GM12878 (cell line): ENCODE measurements at regions not wholly inside any gene's neighbourhood (a gene's known extent, or its start where the extent isn't known, plus 50 kb on each side); places are given as distances from the start of the nearest gene placed in this dataset.

Experiments
- ATAC-seq: fragments of 200-7000 bp; cut with Tn5 transposase; 3 replicates; pipeline ENCODE4 v1.9.1; 2020; ENCODE audit warnings: mild to moderate bottlenecking, moderate library complexity
- BruUV-seq: library from RNA; stranded (reverse); fragments of 400-500 nt; replicated peaks from 2 replicates; lab custom pipeline; 2021; lab: Mats Ljungman, UMichigan
- CTCF ChIA-PET: fragments of 300-600 bp; sonication (Branson Sonifier 250); formaldehyde crosslinking; extraction: SDS; loops from one replicate; lab custom pipeline; 2021; ENCODE audit warnings: inconsistent platforms; lab: Yijun Ruan, JAX
- POLR2A ChIA-PET: fragments of 350-600 bp; formaldehyde crosslinking; extraction: SDS; loops from one replicate; lab custom pipeline; 2021; ENCODE audit warnings: inconsistent platforms; lab: Charles Lee
- RAD21 ChIA-PET: fragments of 300-600 bp; sonication (Branson Sonifier 250); formaldehyde crosslinking; loops from one replicate; lab custom pipeline; 2023; ENCODE audit warnings: antibody characterized with exemption; ENCODE audit not compliant: unreplicated experiment; lab: Charles Lee
- SMC1A ChIA-PET: fragments of 300-600 bp; sonication (Branson Sonifier 250); formaldehyde crosslinking; loops from one replicate; lab custom pipeline; 2023; ENCODE audit not compliant: unreplicated experiment, uncharacterized antibody; lab: Charles Lee
- DNase-seq: peaks from one replicate; pipeline ENCODE4 v3.0.0-alpha.2; 2011; ENCODE audit warnings: low read depth, low spot score
- FAIRE-seq: peaks from 3 replicates; lab custom pipeline; 2011; peaks lifted over from hg19 to GRCh38; lab: Jason Lieb, UNC
- H2AFZ ChIP-seq: 2 replicates; pipeline ENCODE4 v1.6.0; 2011; ENCODE audit warnings: low read depth, low read length, control low read depth; ENCODE audit not compliant: control insufficient read depth
- H3K27ac ChIP-seq: 2 replicates; pipeline ENCODE4 v1.5.1; 2011; ENCODE audit warnings: control low read depth; ENCODE audit not compliant: control insufficient read depth, insufficient read depth
- H3K27me3 ChIP-seq, 2 experiments: replicated peaks in 1 of 2; 2 replicates each; pipeline versions ENCODE4 v1.6.0 to v1.6.1; 2011; ENCODE audit warnings: low read length in 1 of 2; ENCODE audit not compliant: control insufficient read depth in 2 of 2, insufficient read depth in 2 of 2
- H3K36me3 ChIP-seq, 2 experiments: 2 replicates each; pipeline ENCODE4 v1.5.1; 2011; ENCODE audit warnings: low read length in 1 of 2; ENCODE audit not compliant: control insufficient read depth in 2 of 2, insufficient read depth in 2 of 2
- H3K4me1 ChIP-seq: 2 replicates; pipeline ENCODE4 v1.6.1; 2011; ENCODE audit warnings: mild to moderate bottlenecking, low read length, moderate library complexity, mixed read lengths; ENCODE audit not compliant: control insufficient read depth, insufficient read depth
- H3K4me2 ChIP-seq: 2 replicates; pipeline ENCODE4 v1.6.0; 2011; ENCODE audit warnings: control low read depth; ENCODE audit not compliant: control insufficient read depth, insufficient read depth
- H3K4me3 ChIP-seq: fragments of 200-600 bp; sonication (generic); 2 replicates; pipeline ENCODE4 v1.5.1; 2016
- H3K79me2 ChIP-seq: 2 replicates; pipeline ENCODE4 v1.6.0; 2011; ENCODE audit warnings: low read length; ENCODE audit not compliant: control insufficient read depth, insufficient read depth
- H3K9ac ChIP-seq: 2 replicates; pipeline ENCODE4 v1.8.0; 2011; ENCODE audit warnings: low read length, control low read depth, mixed read lengths; ENCODE audit not compliant: control insufficient read depth, insufficient read depth
- H3K9me3 ChIP-seq: replicated peaks from 3 replicates; pipeline ENCODE4 v1.5.1; 2011; ENCODE audit warnings: mild to moderate bottlenecking, low read length; ENCODE audit not compliant: control insufficient read depth, insufficient read depth
- H4K20me1 ChIP-seq: 2 replicates; pipeline ENCODE4 v1.6.0; 2011; ENCODE audit not compliant: control insufficient read depth, insufficient read depth
- BRCA1 ChIP-seq: IDR thresholded peaks from 2 replicates; pipeline ENCODE4 v1.6.1; 2011; ENCODE audit warnings: low read depth, low read length, improper control_type of control experiment
- ETV6 ChIP-seq, 2 experiments: fragments of 450-650 bp in 1 of 2; IDR thresholded peaks in 1 of 2; conservative IDR thresholded peaks in 1 of 2; 2 replicates each; pipeline ENCODE4 v1.6.1; 2014; ENCODE audit warnings: antibody characterized with exemption in 1 of 2, borderline replicate concordance in 1 of 2, low read depth in 1 of 2, mild to moderate bottlenecking in 1 of 2, moderate library complexity in 1 of 2
- GABPA ChIP-seq: IDR thresholded peaks from 2 replicates; pipeline ENCODE4 v1.6.1; 2014; ENCODE audit warnings: antibody characterized with exemption, low read depth, mild to moderate bottlenecking, inconsistent platforms
- HDGF ChIP-seq: fragments of 450-650 bp; IDR thresholded peaks from 2 replicates; pipeline ENCODE4 v1.6.1; 2016; ENCODE audit warnings: antibody characterized with exemption
- HSF1 ChIP-seq: fragments of 150-350 bp; IDR thresholded peaks from 2 replicates; pipeline ENCODE4 v1.6.1; 2014; ENCODE audit warnings: mild to moderate bottlenecking, low read depth, low read length
- IKZF2 ChIP-seq, 2 experiments: fragments of 450-650 bp; IDR thresholded peaks; 2 replicates each; pipeline ENCODE4 v1.6.1; 2017; ENCODE audit warnings: mild to moderate bottlenecking in 2 of 2, moderate library complexity in 2 of 2
- MYC ChIP-seq: IDR thresholded peaks from 2 replicates; pipeline ENCODE4 v1.6.1; 2011; ENCODE audit warnings: mild to moderate bottlenecking, low read length, moderate library complexity, inconsistent platforms; ENCODE audit not compliant: insufficient read depth, insufficient replicate concordance, insufficient read length, severe bottlenecking
- RUNX3 ChIP-seq: IDR thresholded peaks from 2 replicates; pipeline ENCODE4 v1.6.1; 2012; ENCODE audit warnings: low read length, inconsistent platforms
- SMAD5 ChIP-seq: IDR thresholded peaks from 2 replicates; pipeline ENCODE4 v1.6.1; 2016; ENCODE audit warnings: antibody characterized with exemption, low read depth
- SMARCA5 ChIP-seq: fragments of 450-650 bp; IDR thresholded peaks from 2 replicates; pipeline ENCODE4 v1.6.1; 2017; ENCODE audit warnings: mild to moderate bottlenecking
- SREBF1 ChIP-seq: IDR thresholded peaks from 2 replicates; pipeline ENCODE4 v1.6.1; 2012; ENCODE audit warnings: mild to moderate bottlenecking, low read length
- SRF ChIP-seq, 2 experiments: IDR thresholded peaks; 2 replicates each; pipeline ENCODE4 v1.6.1; 2011; ENCODE audit warnings: low read depth in 2 of 2, low read length in 2 of 2, mild to moderate bottlenecking in 1 of 2, moderate library complexity in 1 of 2
- STAT3 ChIP-seq: IDR thresholded peaks from 2 replicates; pipeline ENCODE4 v1.6.1; 2011; ENCODE audit warnings: low read depth, low read length, improper control_type of control experiment
- ZNF687 ChIP-seq: fragments of 450-650 bp; IDR thresholded peaks from 2 replicates; pipeline ENCODE4 v1.6.1; 2017; ENCODE audit warnings: mild to moderate bottlenecking, moderate library complexity
- WGBS: methylation state at CpG from one replicate; pipeline ENCODE4 v1.1.6; 2016; ENCODE audit warnings: low lambda C conversion rate; ENCODE audit not compliant: insufficient replicate concordance, insufficient coverage; ENCODE audit errors: missing lambda C conversion rate; 5-methylcytosine and 5-hydroxymethylcytosine counted together
- in situ Hi-C: fragments of 300-500 bp; cut with MboI; formaldehyde crosslinking; loops from 9 replicates; pipeline ENCODE4 v1.14.3; 2018; ENCODE audit warnings: mixed read lengths
- intact Hi-C: fragments of 100-400 bp; cut with micrococcal nuclease; formaldehyde crosslinking; loops from one replicate; pipeline ENCODE4 v1.14.2; 2022; ENCODE audit not compliant: unreplicated experiment
- TF ChIP-seq, protein P1 (sequence below): IDR thresholded peaks from 2 replicates; pipeline ENCODE4 v1.6.1; 2011; ENCODE audit warnings: low read depth, mild to moderate bottlenecking, low read length, moderate library complexity, borderline replicate concordance; ENCODE audit errors: extremely low read depth
- TF ChIP-seq, protein P2 (sequence below): IDR thresholded peaks from 2 replicates; pipeline ENCODE4 v1.6.1; 2012; ENCODE audit warnings: low read length, inconsistent platforms

GRCh38 chr3:62995530-62995929 is 120.3 kb upstream of the CADPS start (continued):
- no peak for TF ChIP-seq SRF (IDR thresholded peaks at IDR 0.05; ENCODE audit: low read depth in 2 of 2, low read length in 2 of 2)
- TF ChIP-seq, protein P1, sequence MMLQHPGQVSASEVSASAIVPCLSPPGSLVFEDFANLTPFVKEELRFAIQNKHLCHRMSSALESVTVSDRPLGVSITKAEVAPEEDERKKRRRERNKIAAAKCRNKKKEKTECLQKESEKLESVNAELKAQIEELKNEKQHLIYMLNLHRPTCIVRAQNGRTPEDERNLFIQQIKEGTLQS = no peak
- TF ChIP-seq ZNF687 = no peak
- TF ChIP-seq HDGF = no peak
- no peak for TF ChIP-seq SMARCA5
- TF ChIP-seq STAT3 = no peak
- TF ChIP-seq, protein P2, sequence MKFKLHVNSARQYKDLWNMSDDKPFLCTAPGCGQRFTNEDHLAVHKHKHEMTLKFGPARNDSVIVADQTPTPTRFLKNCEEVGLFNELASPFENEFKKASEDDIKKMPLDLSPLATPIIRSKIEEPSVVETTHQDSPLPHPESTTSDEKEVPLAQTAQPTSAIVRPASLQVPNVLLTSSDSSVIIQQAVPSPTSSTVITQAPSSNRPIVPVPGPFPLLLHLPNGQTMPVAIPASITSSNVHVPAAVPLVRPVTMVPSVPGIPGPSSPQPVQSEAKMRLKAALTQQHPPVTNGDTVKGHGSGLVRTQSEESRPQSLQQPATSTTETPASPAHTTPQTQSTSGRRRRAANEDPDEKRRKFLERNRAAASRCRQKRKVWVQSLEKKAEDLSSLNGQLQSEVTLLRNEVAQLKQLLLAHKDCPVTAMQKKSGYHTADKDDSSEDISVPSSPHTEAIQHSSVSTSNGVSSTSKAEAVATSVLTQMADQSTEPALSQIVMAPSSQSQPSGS = no peak
- TF ChIP-seq RUNX3 = no peak

DNA sequence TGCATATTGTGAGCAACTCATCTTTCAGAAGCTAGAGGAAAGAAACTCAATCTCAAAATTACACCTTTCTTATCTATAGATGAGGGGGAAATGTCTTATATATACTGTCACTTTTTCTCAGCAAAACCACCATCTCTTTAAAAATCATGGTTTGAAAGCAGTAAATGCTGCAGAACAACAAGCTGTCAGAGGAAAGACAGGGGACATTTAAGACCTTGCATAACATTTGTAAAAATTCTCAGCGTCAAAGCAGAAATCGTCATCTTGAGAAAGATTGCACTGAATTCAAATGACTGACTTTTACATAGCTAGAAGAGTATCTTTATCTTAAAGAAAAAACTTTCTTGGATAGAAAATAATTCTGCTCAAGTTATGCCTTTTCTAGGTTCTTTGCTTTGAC is 122.2 kb upstream of the CADPS start:
- H3K36me3 ChIP-seq = no peaks in the 10 kb centered on the region
- ChIA-PET POLR2A (no interaction called here), SMC1A (no interaction called here), RAD21 (no interaction called here), CTCF (no interaction called here)
- no peaks in the 10 kb centered on the region for H3K4me1 ChIP-seq
- H3K4me3 ChIP-seq = no peak overlapping the region
- TF ChIP-seq GABPA = no peak
- no peak for TF ChIP-seq SMAD5
- TF ChIP-seq MYC = no peak
- no peak for TF ChIP-seq BRCA1
- no peak for TF ChIP-seq SMARCA5
- TF ChIP-seq SREBF1 = no peak
- TF ChIP-seq ETV6 (conservative IDR thresholded peaks at IDR 0.05 in 1 of 2, IDR thresholded peaks at IDR 0.05 in 1 of 2; ENCODE audit: borderline replicate concordance in 1 of 2, low read depth in 1 of 2) = no peak
- no peak for TF ChIP-seq HSF1
- no peak for TF ChIP-seq IKZF2 (IDR thresholded peaks at IDR 0.05)
- H3K27me3 ChIP-seq = no peaks in the 10 kb centered on the region
- in situ Hi-C loops (no loop called here), intact Hi-C loops (no loop called here)
- 53% methylated on average over 2 of the region's 2 CpGs for WGBS
- ATAC-seq = no peak
- no peak overlapping the region for H3K4me2 ChIP-seq
- BruUV-seq = no TSS peak
- no peak overlapping the region for H3K9ac ChIP-seq
- no peak for FAIRE-seq
- no peaks in the 10 kb centered on the region for H3K9me3 ChIP-seq
- H3K27ac ChIP-seq = no peak overlapping the region
- H4K20me1 ChIP-seq = no peaks in the 10 kb centered on the region
- H2AFZ ChIP-seq = no peak overlapping the region
- no peaks in the 10 kb centered on the region for H3K79me2 ChIP-seq
- no peak for DNase-seq
